GM23338 (cell line): ENCODE measurements at regions not wholly inside any gene's neighbourhood (a gene's known extent, or its start where the extent isn't known, plus 50 kb on each side); places are given as distances from the start of the nearest gene placed in this dataset.

ENCODE experiments used
- ATAC-seq: fragments of 200-7000 bp; cut with Tn5 transposase; 3 replicates; pipeline ENCODE4 v1.9.1; 2020
- DNase-seq: peaks from one replicate; pipeline ENCODE4 v3.0.0-alpha.2; 2015; ENCODE audit warnings: low spot score
- H2AFZ ChIP-seq: fragments of 200-600 bp; sonication (generic); 2 replicates; pipeline ENCODE4 v1.8.0; 2016; ENCODE audit warnings: antibody characterized with exemption, mild to moderate bottlenecking, moderate library complexity
- H3F3A ChIP-seq: fragments of 200-600 bp; sonication (generic); replicated peaks from 2 replicates; pipeline ENCODE4 v1.8.0; 2017; ENCODE audit warnings: antibody characterized with exemption, mixed run types, low read depth
- H3K27ac ChIP-seq: fragments of 200-600 bp; sonication (generic); 2 replicates; pipeline ENCODE4 v1.6.1; 2016; ENCODE audit warnings: low read depth
- H3K27me3 ChIP-seq: fragments of 200-600 bp; sonication (generic); 2 replicates; pipeline ENCODE4 v1.8.0; 2016; ENCODE audit warnings: mild to moderate bottlenecking, mixed run types, moderate library complexity; ENCODE audit not compliant: insufficient read depth
- H3K36me3 ChIP-seq: fragments of 200-600 bp; sonication (generic); 2 replicates; pipeline ENCODE4 v1.8.0; 2016; ENCODE audit warnings: mild to moderate bottlenecking; ENCODE audit not compliant: insufficient read depth
- H3K4me1 ChIP-seq: fragments of 200-600 bp; sonication (generic); 2 replicates; pipeline ENCODE4 v1.8.0; 2016; ENCODE audit warnings: mild to moderate bottlenecking, moderate library complexity; ENCODE audit not compliant: insufficient read depth
- H3K4me2 ChIP-seq: fragments of 200-600 bp; sonication (generic); 2 replicates; pipeline ENCODE4 v1.7.1; 2017; ENCODE audit warnings: mixed run types
- H3K4me3 ChIP-seq: fragments of 200-600 bp; sonication (generic); 2 replicates; pipeline ENCODE4 v1.6.1; 2016; ENCODE audit warnings: mixed run types
- H3K79me2 ChIP-seq: fragments of 200-600 bp; sonication (generic); replicated peaks from 2 replicates; pipeline ENCODE4 v1.8.0; 2017; ENCODE audit warnings: mild to moderate bottlenecking; ENCODE audit not compliant: insufficient read depth
- H3K9me2 ChIP-seq: fragments of 200-600 bp; sonication (generic); 2 replicates; pipeline ENCODE4 v1.8.0; 2017; ENCODE audit not compliant: insufficient read depth
- H4K20me1 ChIP-seq: fragments of 200-600 bp; sonication (generic); replicated peaks from 2 replicates; pipeline ENCODE4 v1.8.0; 2017; ENCODE audit warnings: mild to moderate bottlenecking; ENCODE audit not compliant: insufficient read depth
- H3K27ac Mint-ChIP-seq: 2 replicates; pipeline ENCODE4 v1.8.0; 2020; ENCODE audit warnings: inconsistent platforms, mild to moderate bottlenecking, moderate library complexity, mixed read lengths
- H3K27me3 Mint-ChIP-seq: 3 replicates; pipeline ENCODE4 v1.8.0; 2022; ENCODE audit warnings: low read depth, mild to moderate bottlenecking, moderate library complexity, mixed read lengths, inconsistent platforms; ENCODE audit not compliant: insufficient read depth, poor library complexity
- H3K36me3 Mint-ChIP-seq: 3 replicates; pipeline ENCODE4 v1.8.0; 2021; ENCODE audit warnings: low read depth, mild to moderate bottlenecking, inconsistent platforms, moderate library complexity, mixed read lengths
- H3K4me1 Mint-ChIP-seq: 3 replicates; pipeline ENCODE4 v1.8.0; 2020; ENCODE audit warnings: mild to moderate bottlenecking, inconsistent platforms, mixed read lengths
- H3K4me3 Mint-ChIP-seq: 3 replicates; pipeline ENCODE4 v1.8.0; 2021; ENCODE audit warnings: moderate library complexity, mild to moderate bottlenecking, inconsistent platforms, mixed read lengths
- H3K9me3 Mint-ChIP-seq: 3 replicates; pipeline ENCODE4 v1.8.0; 2020; ENCODE audit warnings: moderate library complexity, mild to moderate bottlenecking, inconsistent platforms, mixed read lengths
- STAT1 ChIP-seq: IDR thresholded peaks from one replicate; pipeline ENCODE4 v1.6.1; 2016; ENCODE audit warnings: antibody characterized with exemption; ENCODE audit not compliant: unreplicated experiment
- ZNF462 ChIP-seq: fragments of 250-450 bp; sonication (Bioruptor Pico); IDR thresholded peaks from 2 replicates; pipeline ENCODE4 v1.5.0; 2020; ENCODE audit warnings: mild to moderate bottlenecking, moderate library complexity
- TF ChIP-seq, protein P1 (sequence below): IDR thresholded peaks from 2 replicates; pipeline ENCODE4 v1.6.1; 2016; ENCODE audit warnings: antibody characterized with exemption

DNA sequence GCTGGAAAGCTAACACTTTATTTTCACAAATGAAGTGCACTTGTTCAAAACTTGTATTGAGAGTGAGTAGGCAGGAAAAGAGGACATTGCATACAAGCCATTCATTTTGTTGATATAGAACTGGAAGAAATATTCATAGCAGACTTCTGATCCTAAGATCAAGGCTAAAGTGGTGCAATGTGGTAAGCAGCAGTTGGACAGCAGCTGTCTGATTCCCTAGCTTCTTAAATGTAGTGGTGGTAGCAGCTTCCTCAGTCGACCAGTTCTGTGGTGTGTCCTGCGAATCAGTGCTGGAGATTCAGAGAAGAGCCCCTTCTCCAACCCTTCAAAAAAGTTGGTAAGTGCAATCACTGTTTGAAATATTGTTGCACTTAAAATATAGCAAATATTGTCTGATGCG lies 281.7 kb upstream of the GJE1 start:
- H3K27me3 ChIP-seq, result no peaks in the 10 kb centered on the region
- H3K27ac Mint-ChIP-seq, result no peak overlapping the region
- no peak overlapping the region for H3K4me3 ChIP-seq
- H3K4me2 ChIP-seq, result no peak overlapping the region
- H3K4me1 Mint-ChIP-seq, result 0 out of 3 replicates have a peak, but pooled peaks cover 4% of the 10 kb centered on the region
- TF ChIP-seq, protein P1, sequence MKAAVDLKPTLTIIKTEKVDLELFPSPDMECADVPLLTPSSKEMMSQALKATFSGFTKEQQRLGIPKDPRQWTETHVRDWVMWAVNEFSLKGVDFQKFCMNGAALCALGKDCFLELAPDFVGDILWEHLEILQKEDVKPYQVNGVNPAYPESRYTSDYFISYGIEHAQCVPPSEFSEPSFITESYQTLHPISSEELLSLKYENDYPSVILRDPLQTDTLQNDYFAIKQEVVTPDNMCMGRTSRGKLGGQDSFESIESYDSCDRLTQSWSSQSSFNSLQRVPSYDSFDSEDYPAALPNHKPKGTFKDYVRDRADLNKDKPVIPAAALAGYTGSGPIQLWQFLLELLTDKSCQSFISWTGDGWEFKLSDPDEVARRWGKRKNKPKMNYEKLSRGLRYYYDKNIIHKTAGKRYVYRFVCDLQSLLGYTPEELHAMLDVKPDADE, result no peak
- TF ChIP-seq STAT1, result no peak
- no peak for TF ChIP-seq ZNF462 (CRISPR knock-in tag)
- no peaks in the 10 kb centered on the region for H3K27me3 Mint-ChIP-seq
- H3K36me3 Mint-ChIP-seq, result no peaks in the 10 kb centered on the region
- DNase-seq, result no peak
- H3K4me1 ChIP-seq, result peaks cover 5% of the 10 kb centered on the region; the same call in 1 of the 2 replicates
- no peaks in the 10 kb centered on the region for H3K36me3 ChIP-seq
- no peaks in the 10 kb centered on the region for H4K20me1 ChIP-seq
- no peaks in the 10 kb centered on the region for H3K79me2 ChIP-seq
- no peak overlapping the region for H3K27ac ChIP-seq
- no peak for ATAC-seq
- H3K9me2 ChIP-seq, result 0 out of 2 replicates have a peak, but pooled peaks cover 9% of the 10 kb centered on the region
- no peaks in the 10 kb centered on the region for H3K9me3 Mint-ChIP-seq
- H2AFZ ChIP-seq, result no peak overlapping the region
- H3K4me3 Mint-ChIP-seq, result no peak overlapping the region
- H3F3A ChIP-seq, result no peaks in the 10 kb centered on the region
